Ascending aorta (tissue), 2 donors: ENCODE measurements at regions not wholly inside any gene's neighbourhood (a gene's known extent, or its start where the extent isn't known, plus 50 kb on each side); places are given as distances from the start of the nearest gene placed in this dataset.

Experiments used
- DNase-seq, 2 donors: peaks; one replicate each; pipeline ENCODE4 v3.0.0-alpha.2; 2019; ENCODE audit warnings: low spot score in 2 of 2
- H3K27ac ChIP-seq, 2 donors: fragments of 200-600 bp; sonication (generic); one replicate each; pipeline ENCODE4 v1.5.1; 2016 to 2017; ENCODE audit warnings: mild to moderate bottlenecking in 1 of 2
- H3K27me3 ChIP-seq: fragments of 200-600 bp; sonication (generic); one replicate; pipeline ENCODE4 v1.5.1; 2017
- H3K36me3 ChIP-seq, 2 donors: fragments of 200-600 bp; sonication (generic); one replicate each; pipeline ENCODE4 v1.5.1; 2016
- H3K4me1 ChIP-seq, 2 donors: fragments of 200-600 bp; sonication (generic); one replicate each; pipeline ENCODE4 v1.5.1; 2016 to 2017; ENCODE audit warnings: mild to moderate bottlenecking in 1 of 2
- H3K4me3 ChIP-seq, 2 donors: fragments of 200-600 bp; sonication (generic); one replicate each; pipeline ENCODE4 v1.5.1; 2016 to 2017; ENCODE audit warnings: mild to moderate bottlenecking in 1 of 2
- H3K9me3 ChIP-seq, 2 donors: fragments of 200-600 bp; sonication (generic); one replicate each; pipeline ENCODE4 v1.5.1; 2016
- CTCF ChIP-seq, 3 experiments: fragments of 200-600 bp in 2 of 3; fragments of 450-650 bp in 1 of 3; sonication (generic) in 2 of 3; IDR thresholded peaks; one replicate each; pipeline ENCODE4 v1.5.1; 2016 to 2019; ENCODE audit warnings: antibody characterized with exemption in 3 of 3, mild to moderate bottlenecking in 1 of 3, moderate library complexity in 1 of 3
- intact Hi-C: fragments of 100-400 bp; cut with DNase I; formaldehyde crosslinking; loops from one replicate; pipeline ENCODE4 v1.15.1; 2023

- Histone ChIP-seq H3K4me3 (no peak overlapping the region), H3K4me1 (no peaks in the 10 kb centered on the region), H3K27ac (no peak overlapping the region), H3K36me3 (no peaks in the 10 kb centered on the region), H3K27me3 (no peaks in the 10 kb centered on the region), H3K9me3 (no peaks in the 10 kb centered on the region)
- intact Hi-C loops: loop anchor here (1.0 to 5.0 kb wide), 3 partner anchors 140 to 526 kb away; no protein-coding TSS in a partner anchor
- DNase-seq: no peak
- TF ChIP-seq CTCF (IDR thresholded peaks at IDR 0.05): peak; percentile 58 to 84 (median 82)
Observed at GRCh38 chrX:13506574-13506973, 62.8 kb upstream of the EGFL6 start.

GRCh38 chrX:13502590-13502989, 66.8 kb upstream of the EGFL6 start:
- Histone ChIP-seq H3K36me3 (no peaks in the 10 kb centered on the region), H3K9me3 (no peaks in the 10 kb centered on the region), H3K4me1 (no peaks in the 10 kb centered on the region), H3K27me3 (no peaks in the 10 kb centered on the region), H3K27ac (no peak overlapping the region), H3K4me3 (no peak overlapping the region)
- DNase-seq: no peak
- no peak for TF ChIP-seq CTCF (IDR thresholded peaks at IDR 0.05)
- intact Hi-C loops: no loop called here

GRCh38 chrX:13499736-13500135, 69.7 kb upstream of the EGFL6 start:
- TF ChIP-seq CTCF (IDR thresholded peaks at IDR 0.05): no peak
- DNase-seq: no peak
- Histone ChIP-seq H3K27ac (no peak overlapping the region), H3K27me3 (no peaks in the 10 kb centered on the region), H3K4me1 (no peaks in the 10 kb centered on the region), H3K4me3 (no peak overlapping the region), H3K36me3 (no peaks in the 10 kb centered on the region), H3K9me3 (no peaks in the 10 kb centered on the region)
- intact Hi-C loops: no loop called here

GRCh38 chrX:13498238-13498637, 71.2 kb upstream of the EGFL6 start:
- Histone ChIP-seq H3K9me3 (no peaks in the 10 kb centered on the region), H3K36me3 (no peaks in the 10 kb centered on the region), H3K27ac (no peak overlapping the region), H3K4me3 (no peak overlapping the region), H3K27me3 (no peaks in the 10 kb centered on the region), H3K4me1 (no peaks in the 10 kb centered on the region)
- no peak for TF ChIP-seq CTCF (IDR thresholded peaks at IDR 0.05)
- intact Hi-C loops: no loop called here
- DNase-seq: no peak

GRCh38 chrX:13495232-13495631, 74.2 kb upstream of the EGFL6 start:
- intact Hi-C loops: no loop called here
- H3K4me3 ChIP-seq: no peak overlapping the region
- H3K4me1 ChIP-seq: no peaks in the 10 kb centered on the region
- no peak for DNase-seq
- no peaks in the 10 kb centered on the region for H3K9me3 ChIP-seq
- no peaks in the 10 kb centered on the region for H3K36me3 ChIP-seq
- no peak overlapping the region for H3K27ac ChIP-seq
- H3K27me3 ChIP-seq: no peaks in the 10 kb centered on the region
- no peak for TF ChIP-seq CTCF (IDR thresholded peaks at IDR 0.05)

- intact Hi-C loops: no loop called here
- TF ChIP-seq CTCF (IDR thresholded peaks at IDR 0.05): no peak
- no peak overlapping the region for H3K27ac ChIP-seq
Observed at GRCh38 chrX:13494562-13494961, 74.8 kb upstream of the EGFL6 start.

More at GRCh38 chrX:13494562-13494961, 74.8 kb upstream of the EGFL6 start:
- H3K4me3 ChIP-seq: no peak overlapping the region
- no peak for DNase-seq
- H3K4me1 ChIP-seq: no peaks in the 10 kb centered on the region
- H3K36me3 ChIP-seq: no peaks in the 10 kb centered on the region
- no peaks in the 10 kb centered on the region for H3K27me3 ChIP-seq
- no peaks in the 10 kb centered on the region for H3K9me3 ChIP-seq
